Panc1 (cell line): ENCODE measurements at regions not wholly inside any gene's neighbourhood (a gene's known extent, or its start where the extent isn't known, plus 50 kb on each side); places are given as distances from the start of the nearest gene placed in this dataset.

Source experiments
- ATAC-seq: fragments of 200-7000 bp; cut with Tn5 transposase; 2 replicates; pipeline ENCODE4 v1.9.1; 2020; ENCODE audit warnings: mild to moderate bottlenecking, moderate library complexity
- BruUV-seq: library from RNA; stranded (reverse); fragments of 400-500 nt; replicated peaks from 2 replicates; lab custom pipeline; 2021; lab: Mats Ljungman, UMichigan
- CTCF ChIA-PET: fragments of 300-600 bp; sonication (Branson Sonifier 250); formaldehyde crosslinking; loops from one replicate; lab custom pipeline; 2022; ENCODE audit warnings: antibody characterized with exemption; lab: Charles Lee
- POLR2A ChIA-PET: fragments of 300-600 bp; sonication (Branson Sonifier 250); formaldehyde crosslinking; loops from one replicate; lab custom pipeline; 2022; ENCODE audit warnings: antibody characterized with exemption; lab: Charles Lee
- DNase-seq: peaks from one replicate; pipeline ENCODE4 v3.0.0-alpha.2; 2010; ENCODE audit warnings: low read depth, low spot score
- H3K27ac ChIP-seq: 2 replicates; pipeline ENCODE4 v1.5.1; 2011; ENCODE audit warnings: mild to moderate bottlenecking, low read length, inconsistent platforms
- H3K27me3 ChIP-seq: fragments of 200-500 bp; sonication (Bioruptor generic); 2 replicates; pipeline ENCODE4 v1.6.0; 2014; ENCODE audit warnings: low read length, inconsistent platforms; ENCODE audit not compliant: control insufficient read depth, insufficient read depth
- H3K36me3 ChIP-seq: fragments of 200-500 bp; sonication (Bioruptor generic); 2 replicates; pipeline ENCODE4 v1.5.1; 2014; ENCODE audit warnings: inconsistent platforms, mild to moderate bottlenecking, low read length, moderate library complexity; ENCODE audit not compliant: control insufficient read depth, insufficient read depth
- H3K4me1 ChIP-seq: 2 replicates; pipeline ENCODE4 v1.5.1; 2011; ENCODE audit warnings: inconsistent platforms, mild to moderate bottlenecking, low read length, moderate library complexity; ENCODE audit not compliant: control insufficient read depth, insufficient read depth
- H3K4me3 ChIP-seq, 2 experiments: 2 replicates each; pipeline ENCODE4 v1.5.1; 2011 to 2012; ENCODE audit warnings: low read depth in 2 of 2, low read length in 2 of 2, mild to moderate bottlenecking in 2 of 2, inconsistent platforms in 1 of 2, moderate library complexity in 1 of 2
- H3K9me3 ChIP-seq: fragments of 200-500 bp; sonication (Bioruptor generic); 2 replicates; pipeline ENCODE4 v1.5.1; 2014; ENCODE audit warnings: low read depth, mild to moderate bottlenecking, inconsistent platforms, low read length, moderate library complexity; ENCODE audit not compliant: control insufficient read depth, insufficient read depth
- POLR2AphosphoS5 ChIP-seq: IDR thresholded peaks from 2 replicates; pipeline ENCODE4 v1.6.1; 2012; ENCODE audit warnings: mild to moderate bottlenecking, low read depth, low read length, moderate library complexity
- SIN3A ChIP-seq: IDR thresholded peaks from 2 replicates; pipeline ENCODE4 v1.6.1; 2012; ENCODE audit warnings: low read depth, mild to moderate bottlenecking, low read length, moderate library complexity, borderline replicate concordance; ENCODE audit not compliant: insufficient read depth
- TCF7L2 ChIP-seq: IDR thresholded peaks from 2 replicates; pipeline ENCODE4 v1.6.1; 2011; ENCODE audit warnings: mild to moderate bottlenecking, low read depth, low read length, inconsistent platforms
- in situ Hi-C: cut with HindIII; loops from 2 replicates; pipeline ENCODE4 v1.10.0; 2016; ENCODE audit warnings: low sequenced_read_pairs, low pct_unique_long_range_greater_than_20kb
- intact Hi-C: fragments of 100-400 bp; cut with micrococcal nuclease; formaldehyde crosslinking; loops from one replicate; pipeline ENCODE4 v1.10.0; 2022; ENCODE audit not compliant: unreplicated experiment
- TF ChIP-seq, protein P1 (sequence below): fragments of 450-650 bp; IDR thresholded peaks from 2 replicates; pipeline ENCODE4 v1.5.1; 2017; ENCODE audit warnings: mild to moderate bottlenecking
- TF ChIP-seq, protein P2 (sequence below), 2 experiments: IDR thresholded peaks; 2 replicates each; pipeline ENCODE4 v1.6.1; 2011 to 2012; ENCODE audit warnings: low read depth in 2 of 2, control low read depth in 1 of 2, low read length in 1 of 2, mild to moderate bottlenecking in 1 of 2, moderate library complexity in 1 of 2; ENCODE audit not compliant: insufficient read depth in 1 of 2

DNA sequence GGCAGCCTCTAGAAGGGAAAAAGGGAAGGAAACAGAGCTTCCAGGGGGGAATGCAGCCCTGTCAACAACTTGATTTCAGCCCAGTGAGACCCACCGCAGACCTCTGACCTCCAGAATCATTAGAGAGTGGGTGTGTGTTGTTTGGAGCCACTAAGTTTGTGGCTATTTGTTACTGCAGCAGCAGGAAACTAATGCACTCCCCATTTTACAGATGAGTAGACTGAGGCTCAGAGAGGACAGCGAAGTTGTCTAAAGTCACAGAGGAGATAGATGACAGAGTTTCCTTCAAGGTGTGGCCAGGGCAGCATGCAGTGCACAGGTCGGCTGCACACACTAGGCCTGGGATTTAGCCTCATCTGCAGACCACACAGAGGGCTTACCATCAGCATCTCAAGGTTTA, 81.8 kb upstream of the ALDH1L1 start:
- ChIA-PET CTCF (no interaction called here), POLR2A (no interaction called here)
- Histone ChIP-seq H3K4me1 (no peaks in the 10 kb centered on the region), H3K27ac (no peak overlapping the region), H3K36me3 (no peaks in the 10 kb centered on the region; the same call in 1 of the 2 replicates), H3K4me3 (no peak overlapping the region), H3K27me3 (no peaks in the 10 kb centered on the region; the same call in 1 of the 2 replicates), H3K9me3 (no peaks in the 10 kb centered on the region)
- TF ChIP-seq POLR2AphosphoS5 (no peak), SIN3A (no peak), TCF7L2 (no peak)
- TF ChIP-seq, protein P1, sequence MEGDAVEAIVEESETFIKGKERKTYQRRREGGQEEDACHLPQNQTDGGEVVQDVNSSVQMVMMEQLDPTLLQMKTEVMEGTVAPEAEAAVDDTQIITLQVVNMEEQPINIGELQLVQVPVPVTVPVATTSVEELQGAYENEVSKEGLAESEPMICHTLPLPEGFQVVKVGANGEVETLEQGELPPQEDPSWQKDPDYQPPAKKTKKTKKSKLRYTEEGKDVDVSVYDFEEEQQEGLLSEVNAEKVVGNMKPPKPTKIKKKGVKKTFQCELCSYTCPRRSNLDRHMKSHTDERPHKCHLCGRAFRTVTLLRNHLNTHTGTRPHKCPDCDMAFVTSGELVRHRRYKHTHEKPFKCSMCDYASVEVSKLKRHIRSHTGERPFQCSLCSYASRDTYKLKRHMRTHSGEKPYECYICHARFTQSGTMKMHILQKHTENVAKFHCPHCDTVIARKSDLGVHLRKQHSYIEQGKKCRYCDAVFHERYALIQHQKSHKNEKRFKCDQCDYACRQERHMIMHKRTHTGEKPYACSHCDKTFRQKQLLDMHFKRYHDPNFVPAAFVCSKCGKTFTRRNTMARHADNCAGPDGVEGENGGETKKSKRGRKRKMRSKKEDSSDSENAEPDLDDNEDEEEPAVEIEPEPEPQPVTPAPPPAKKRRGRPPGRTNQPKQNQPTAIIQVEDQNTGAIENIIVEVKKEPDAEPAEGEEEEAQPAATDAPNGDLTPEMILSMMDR, result no peak
- TF ChIP-seq, protein P2, sequence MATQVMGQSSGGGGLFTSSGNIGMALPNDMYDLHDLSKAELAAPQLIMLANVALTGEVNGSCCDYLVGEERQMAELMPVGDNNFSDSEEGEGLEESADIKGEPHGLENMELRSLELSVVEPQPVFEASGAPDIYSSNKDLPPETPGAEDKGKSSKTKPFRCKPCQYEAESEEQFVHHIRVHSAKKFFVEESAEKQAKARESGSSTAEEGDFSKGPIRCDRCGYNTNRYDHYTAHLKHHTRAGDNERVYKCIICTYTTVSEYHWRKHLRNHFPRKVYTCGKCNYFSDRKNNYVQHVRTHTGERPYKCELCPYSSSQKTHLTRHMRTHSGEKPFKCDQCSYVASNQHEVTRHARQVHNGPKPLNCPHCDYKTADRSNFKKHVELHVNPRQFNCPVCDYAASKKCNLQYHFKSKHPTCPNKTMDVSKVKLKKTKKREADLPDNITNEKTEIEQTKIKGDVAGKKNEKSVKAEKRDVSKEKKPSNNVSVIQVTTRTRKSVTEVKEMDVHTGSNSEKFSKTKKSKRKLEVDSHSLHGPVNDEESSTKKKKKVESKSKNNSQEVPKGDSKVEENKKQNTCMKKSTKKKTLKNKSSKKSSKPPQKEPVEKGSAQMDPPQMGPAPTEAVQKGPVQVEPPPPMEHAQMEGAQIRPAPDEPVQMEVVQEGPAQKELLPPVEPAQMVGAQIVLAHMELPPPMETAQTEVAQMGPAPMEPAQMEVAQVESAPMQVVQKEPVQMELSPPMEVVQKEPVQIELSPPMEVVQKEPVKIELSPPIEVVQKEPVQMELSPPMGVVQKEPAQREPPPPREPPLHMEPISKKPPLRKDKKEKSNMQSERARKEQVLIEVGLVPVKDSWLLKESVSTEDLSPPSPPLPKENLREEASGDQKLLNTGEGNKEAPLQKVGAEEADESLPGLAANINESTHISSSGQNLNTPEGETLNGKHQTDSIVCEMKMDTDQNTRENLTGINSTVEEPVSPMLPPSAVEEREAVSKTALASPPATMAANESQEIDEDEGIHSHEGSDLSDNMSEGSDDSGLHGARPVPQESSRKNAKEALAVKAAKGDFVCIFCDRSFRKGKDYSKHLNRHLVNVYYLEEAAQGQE (IDR thresholded peaks at IDR 0.05; ENCODE audit: insufficient read depth in 1 of 2, low read depth in 2 of 2, low read length in 1 of 2), result no peak
- no TSS peak for BruUV-seq
- no peak for ATAC-seq
- no peak for DNase-seq
- in situ Hi-C loops (no loop called here), intact Hi-C loops (no loop called here)

DNA sequence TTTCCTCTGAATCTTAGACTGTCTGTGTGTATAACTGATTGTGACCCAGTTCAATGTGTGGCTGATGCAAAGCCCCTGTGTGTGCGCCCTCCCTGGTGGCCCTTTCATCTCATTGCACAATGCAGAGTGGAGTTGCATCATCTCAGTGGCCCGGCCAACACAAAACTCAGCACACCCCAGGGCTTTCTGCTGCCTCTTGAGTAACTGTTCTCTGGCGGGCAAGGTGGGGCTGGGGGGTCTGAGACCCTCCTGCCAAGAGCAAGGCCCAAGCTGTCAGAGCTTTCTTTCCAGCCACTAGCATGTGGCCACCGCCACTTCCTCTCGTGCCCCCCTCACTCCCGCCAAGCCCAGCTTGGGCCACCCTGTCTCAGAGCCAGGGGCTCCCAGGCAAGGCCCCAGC, 80.7 kb upstream of the ALDH1L1 start:
- ATAC-seq, result no peak
- intact Hi-C loops (no loop called here), in situ Hi-C loops (no loop called here)
- ChIA-PET POLR2A (no interaction called here), CTCF (no interaction called here)
- Histone ChIP-seq H3K4me1 (no peaks in the 10 kb centered on the region), H3K9me3 (no peaks in the 10 kb centered on the region), H3K27me3 (no peaks in the 10 kb centered on the region; the same call in 1 of the 2 replicates), H3K4me3 (no peak overlapping the region), H3K27ac (no peak overlapping the region; the same call in 1 of the 2 replicates), H3K36me3 (no peaks in the 10 kb centered on the region)
- TF ChIP-seq, protein P2 (IDR thresholded peaks at IDR 0.05; ENCODE audit: insufficient read depth in 1 of 2, low read depth in 2 of 2, low read length in 1 of 2), result no peak
- TF ChIP-seq, protein P1, result no peak
- TF ChIP-seq TCF7L2 (no peak), SIN3A (no peak), POLR2AphosphoS5 (no peak)
- BruUV-seq, result no TSS peak
- DNase-seq, result no peak
